Breast epithelium (tissue), 4 donors: ENCODE measurements at regions not wholly inside any gene's neighbourhood (a gene's known extent, or its start where the extent isn't known, plus 50 kb on each side); places are given as distances from the start of the nearest gene placed in this dataset.

Source experiments
- DNase-seq, 2 donors: peaks; one replicate each; pipeline ENCODE4 v3.0.0-alpha.2; 2019; ENCODE audit warnings: low spot score in 2 of 2
- H3K27ac ChIP-seq, 2 donors: fragments of 200-600 bp; sonication (generic) in 1 of 2; one replicate each; pipeline ENCODE4 v1.5.1; 2016 to 2019; ENCODE audit warnings: mild to moderate bottlenecking in 1 of 2
- H3K27me3 ChIP-seq, 2 donors: fragments of 200-600 bp; sonication (generic) in 1 of 2; one replicate each; pipeline versions ENCODE4 v1.5.1 to v1.6.0; 2017 to 2019; ENCODE audit warnings: control low read depth in 1 of 2, mild to moderate bottlenecking in 1 of 2
- H3K36me3 ChIP-seq: fragments of 200-600 bp; one replicate; pipeline ENCODE4 v1.5.1; 2019
- H3K4me1 ChIP-seq, 2 donors: fragments of 200-600 bp; sonication (generic); one replicate each; pipeline ENCODE4 v1.5.1; 2016 to 2019; ENCODE audit warnings: control low read depth in 1 of 2
- H3K4me3 ChIP-seq, 3 donors: fragments of 200-600 bp; sonication (generic); 1 replicate in 2 of 3; 2 replicates in 1 of 3; pipeline ENCODE4 v1.5.1; 2016 to 2019; ENCODE audit warnings: mild to moderate bottlenecking in 3 of 3, moderate library complexity in 2 of 3
- H3K9me3 ChIP-seq, 2 donors: fragments of 200-600 bp; sonication (generic) in 1 of 2; one replicate each; pipeline ENCODE4 v1.5.1; 2016 to 2019; ENCODE audit warnings: control low read depth in 1 of 2
- POLR2A ChIP-seq: fragments of 450-650 bp; IDR thresholded peaks from one replicate; pipeline ENCODE4 v1.6.1; 2016; ENCODE audit warnings: antibody characterized with exemption, mild to moderate bottlenecking, moderate library complexity
- POLR2AphosphoS5 ChIP-seq, 3 donors: sonication (generic); formaldehyde crosslinking; IDR thresholded peaks; one replicate each; pipeline ENCODE4 v1.6.1; 2017; ENCODE audit warnings: antibody characterized with exemption in 3 of 3
- intact Hi-C: fragments of 100-400 bp; cut with DNase I; formaldehyde crosslinking; loops from one replicate; pipeline ENCODE4 v1.15.1; 2023; ENCODE audit warnings: low total_unique reads
- TF ChIP-seq, protein P1 (sequence below), 3 donors: fragments of 450-650 bp; IDR thresholded peaks; one replicate each; pipeline ENCODE4 v1.5.1; 2016 to 2017; ENCODE audit warnings: antibody characterized with exemption in 3 of 3, mild to moderate bottlenecking in 3 of 3, moderate library complexity in 3 of 3

DNA sequence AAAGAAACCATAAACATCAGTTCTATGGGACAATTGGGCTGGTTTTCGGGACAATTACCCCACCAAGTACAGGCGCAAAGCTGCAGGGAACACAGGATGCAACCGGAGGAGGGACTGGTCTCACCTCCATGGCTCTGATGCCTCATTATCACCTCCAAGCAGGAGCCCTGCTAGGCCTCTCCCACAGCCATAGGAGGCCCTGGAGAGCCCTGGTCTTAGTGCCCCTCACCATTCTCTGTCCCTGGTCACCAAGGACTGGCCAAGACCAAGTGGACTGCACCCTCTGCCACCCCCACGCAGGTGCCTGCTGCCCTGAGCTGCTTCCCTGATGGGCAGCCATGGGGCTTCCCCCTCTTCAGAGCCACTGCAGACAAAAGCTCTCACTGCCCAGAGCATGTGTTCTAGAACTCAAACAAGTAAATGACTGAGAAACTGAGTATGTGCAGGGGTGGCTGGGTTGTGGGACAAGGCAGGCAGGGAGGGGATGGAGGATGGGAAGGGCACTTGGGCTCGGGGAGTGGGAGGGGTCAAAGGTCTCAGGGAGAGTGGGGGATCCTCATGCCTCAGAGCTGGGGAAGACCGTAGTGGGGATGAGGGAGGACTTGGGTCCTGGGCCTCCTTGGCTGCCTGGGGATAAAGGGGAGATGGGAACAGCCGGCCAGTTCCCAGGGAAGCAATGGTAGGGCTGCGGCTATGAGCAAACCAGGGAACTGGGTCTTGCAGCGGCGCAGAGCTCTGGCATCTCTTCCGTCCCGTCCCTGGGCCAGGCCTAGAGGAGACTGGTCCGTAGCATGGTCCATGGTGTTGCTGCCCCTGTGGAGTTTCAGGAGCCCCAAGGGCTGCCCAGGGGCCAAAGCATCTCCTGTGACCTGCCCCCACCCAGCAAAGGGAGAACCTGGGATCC, 435.1 kb downstream of the PREX1 start:
- no peaks in the 10 kb centered on the region for H3K4me1 ChIP-seq
- H3K9me3 ChIP-seq: peaks cover 8 to 10% of the 10 kb centered on the region in 2 donors
- H3K4me3 ChIP-seq: no peak overlapping the region
- DNase-seq: no peak
- no peak for TF ChIP-seq POLR2AphosphoS5 (IDR thresholded peaks at IDR 0.05)
- no peak for TF ChIP-seq POLR2A
- TF ChIP-seq, protein P1, sequence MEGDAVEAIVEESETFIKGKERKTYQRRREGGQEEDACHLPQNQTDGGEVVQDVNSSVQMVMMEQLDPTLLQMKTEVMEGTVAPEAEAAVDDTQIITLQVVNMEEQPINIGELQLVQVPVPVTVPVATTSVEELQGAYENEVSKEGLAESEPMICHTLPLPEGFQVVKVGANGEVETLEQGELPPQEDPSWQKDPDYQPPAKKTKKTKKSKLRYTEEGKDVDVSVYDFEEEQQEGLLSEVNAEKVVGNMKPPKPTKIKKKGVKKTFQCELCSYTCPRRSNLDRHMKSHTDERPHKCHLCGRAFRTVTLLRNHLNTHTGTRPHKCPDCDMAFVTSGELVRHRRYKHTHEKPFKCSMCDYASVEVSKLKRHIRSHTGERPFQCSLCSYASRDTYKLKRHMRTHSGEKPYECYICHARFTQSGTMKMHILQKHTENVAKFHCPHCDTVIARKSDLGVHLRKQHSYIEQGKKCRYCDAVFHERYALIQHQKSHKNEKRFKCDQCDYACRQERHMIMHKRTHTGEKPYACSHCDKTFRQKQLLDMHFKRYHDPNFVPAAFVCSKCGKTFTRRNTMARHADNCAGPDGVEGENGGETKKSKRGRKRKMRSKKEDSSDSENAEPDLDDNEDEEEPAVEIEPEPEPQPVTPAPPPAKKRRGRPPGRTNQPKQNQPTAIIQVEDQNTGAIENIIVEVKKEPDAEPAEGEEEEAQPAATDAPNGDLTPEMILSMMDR (IDR thresholded peaks at IDR 0.05): no peak
- no peaks in the 10 kb centered on the region for H3K27me3 ChIP-seq
- H3K27ac ChIP-seq: no peak overlapping the region
- intact Hi-C loops: no loop called here
- no peaks in the 10 kb centered on the region for H3K36me3 ChIP-seq

DNA sequence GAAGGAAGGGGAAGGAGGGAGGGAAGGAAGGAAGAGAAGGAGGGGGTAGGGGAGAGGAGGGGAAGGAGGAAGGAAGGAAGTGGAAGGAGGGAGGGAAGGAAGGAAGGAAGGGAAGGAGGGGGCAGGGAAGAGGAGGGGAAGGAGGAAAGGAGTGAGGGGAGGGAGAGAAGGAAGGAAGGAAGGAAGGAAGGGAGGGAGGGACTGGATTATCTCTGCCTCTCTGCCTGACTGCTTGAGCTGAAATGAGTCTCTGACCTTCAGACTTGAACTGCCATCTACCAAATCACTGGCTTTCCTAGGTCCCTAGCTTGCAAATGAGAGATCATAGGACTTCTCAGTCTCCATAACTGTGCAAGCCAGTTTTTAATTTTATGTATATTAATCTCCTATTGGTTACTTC, 436.8 kb downstream of the PREX1 start:
- Histone ChIP-seq H3K27me3 (no peaks in the 10 kb centered on the region), H3K4me3 (no peak overlapping the region), H3K4me1 (no peaks in the 10 kb centered on the region), H3K36me3 (no peaks in the 10 kb centered on the region), H3K27ac (no peak overlapping the region), H3K9me3 (peaks cover 8 to 10% of the 10 kb centered on the region in 2 donors)
- intact Hi-C loops: no loop called here
- TF ChIP-seq, protein P1 (IDR thresholded peaks at IDR 0.05): no peak
- DNase-seq: no peak

DNA sequence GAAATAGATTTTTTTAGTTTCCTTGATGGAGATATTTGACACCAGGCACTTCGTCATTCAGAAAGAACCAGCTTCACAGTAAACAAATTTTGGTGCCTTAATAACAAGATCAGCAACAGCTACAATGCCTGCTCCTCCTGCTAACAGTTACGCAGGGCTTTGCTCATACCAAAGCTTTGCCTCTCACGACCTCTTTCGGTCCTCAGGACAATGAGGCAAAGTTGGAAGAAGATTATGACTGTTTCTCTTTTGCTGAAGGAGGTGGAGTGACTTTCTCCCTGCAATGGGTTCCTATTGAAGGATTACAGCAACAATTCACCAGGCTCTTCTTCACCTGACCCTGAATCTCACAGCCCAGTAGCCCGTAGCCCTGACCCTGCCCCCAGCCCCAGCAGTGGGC, 440.1 kb downstream of the PREX1 start:
- intact Hi-C loops: no loop called here
- Histone ChIP-seq H3K4me3 (no peak overlapping the region), H3K27ac (no peak overlapping the region), H3K4me1 (no peaks in the 10 kb centered on the region), H3K36me3 (no peaks in the 10 kb centered on the region), H3K9me3 (peaks cover 5 to 10% of the 10 kb centered on the region in 2 donors), H3K27me3 (no peaks in the 10 kb centered on the region)
- DNase-seq: no peak
- TF ChIP-seq POLR2AphosphoS5 (IDR thresholded peaks at IDR 0.05) (no peak), POLR2A (no peak)
- TF ChIP-seq, protein P1 (IDR thresholded peaks at IDR 0.05): no peak

DNA sequence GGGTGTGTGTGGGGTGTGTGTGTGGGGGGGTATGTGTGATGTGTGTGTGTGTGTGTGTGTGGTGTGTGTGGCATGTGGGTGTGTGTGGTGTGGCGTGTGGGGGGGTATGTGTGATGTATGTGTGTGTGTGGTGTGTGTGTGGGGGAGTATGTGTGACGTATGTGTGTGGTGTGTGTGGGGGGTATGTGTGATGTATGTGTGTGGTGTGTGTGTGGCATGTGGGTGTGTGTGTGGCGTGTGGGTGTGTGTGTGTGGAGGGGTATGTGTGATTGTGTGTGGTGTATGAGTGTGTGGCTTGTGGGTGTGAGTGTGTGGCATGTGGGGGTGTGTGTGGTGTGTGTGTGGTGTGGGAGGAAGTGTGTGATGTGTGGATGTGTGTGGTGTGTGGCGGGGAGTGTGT, 442.3 kb downstream of the PREX1 start:
- H3K27me3 ChIP-seq: no peaks in the 10 kb centered on the region
- H3K27ac ChIP-seq: no peak overlapping the region
- H3K9me3 ChIP-seq: no peaks in the 10 kb centered on the region
- H3K4me3 ChIP-seq: no peak overlapping the region
- intact Hi-C loops: no loop called here
- H3K4me1 ChIP-seq: no peaks in the 10 kb centered on the region
- TF ChIP-seq POLR2AphosphoS5 (IDR thresholded peaks at IDR 0.05) (no peak), POLR2A (no peak)
- TF ChIP-seq, protein P1 (IDR thresholded peaks at IDR 0.05): no peak
- no peaks in the 10 kb centered on the region for H3K36me3 ChIP-seq
- no peak for DNase-seq

DNA sequence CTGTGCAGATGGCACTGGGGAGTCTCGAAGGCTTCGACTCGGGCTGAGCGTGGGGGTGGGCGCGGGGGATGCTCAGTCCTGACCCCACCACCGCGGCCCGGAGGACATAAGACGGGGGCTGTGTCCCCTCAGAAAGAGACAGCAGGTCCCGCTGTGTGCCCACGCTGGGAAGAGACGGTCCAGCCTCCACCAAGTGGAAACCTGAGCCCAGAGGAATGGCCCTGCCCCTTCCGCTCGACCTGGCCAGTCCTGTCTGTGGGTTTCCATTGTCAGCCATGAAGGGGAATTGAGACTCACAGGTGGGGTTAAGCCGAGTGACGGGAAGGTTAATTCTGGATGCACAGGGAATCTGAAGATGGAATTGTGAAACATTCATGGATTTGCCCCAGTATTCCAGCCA, 442.7 kb downstream of the PREX1 start:
- Histone ChIP-seq H3K9me3 (no peaks in the 10 kb centered on the region), H3K36me3 (no peaks in the 10 kb centered on the region), H3K4me1 (no peaks in the 10 kb centered on the region), H3K4me3 (no peak overlapping the region), H3K27ac (no peak overlapping the region), H3K27me3 (no peaks in the 10 kb centered on the region)
- no peak for DNase-seq
- TF ChIP-seq POLR2A: no peak
- TF ChIP-seq, protein P1 (IDR thresholded peaks at IDR 0.05): no peak
- no peak for TF ChIP-seq POLR2AphosphoS5 (IDR thresholded peaks at IDR 0.05)
- intact Hi-C loops: no loop called here
